Activated T-cell treated with anti-CD3 and anti-CD28 coated beads for 1 hour (primary cell): ENCODE measurements at regions not wholly inside any gene's neighbourhood (a gene's known extent, or its start where the extent isn't known, plus 50 kb on each side); places are given as distances from the start of the nearest gene placed in this dataset.

ENCODE experiments used
- DNase-seq: peaks from one replicate; pipeline ENCODE4 v3.0.0-alpha.2; 2020; ENCODE audit warnings: low read depth

- DNase-seq, result no peak
Observed at GRCh38 chr6:140062043-140063020, 687.9 kb upstream of the CITED2 start.

- DNase-seq, result no peak
Observed at GRCh38 chr6:140061110-140062042, 686.9 kb upstream of the CITED2 start.

- DNase-seq, result no peak
Observed at GRCh38 chr6:140059947-140060346, 685.5 kb upstream of the CITED2 start.

- DNase-seq, result no peak
Observed at GRCh38 chr6:140058863-140059262, 684.4 kb upstream of the CITED2 start.

GRCh38 chr6:140052736-140053729 lies 678.6 kb upstream of the CITED2 start:
- no peak for DNase-seq

GRCh38 chr6:140051521-140052512 lies 677.4 kb upstream of the CITED2 start:
- no peak for DNase-seq

- DNase-seq, result no peak
Observed at GRCh38 chr6:140050101-140050995, 675.9 kb upstream of the CITED2 start.

GRCh38 chr6:140049251-140049650 lies 674.8 kb upstream of the CITED2 start:
- no peak for DNase-seq

GRCh38 chr6:140048202-140048790 lies 673.8 kb upstream of the CITED2 start:
- DNase-seq, result no peak

- no peak for DNase-seq
Observed at GRCh38 chr6:140047321-140047720, 672.9 kb upstream of the CITED2 start.

- DNase-seq, result no peak
Observed at GRCh38 chr6:140046016-140046632, 671.7 kb upstream of the CITED2 start.

- no peak for DNase-seq
Observed at GRCh38 chr6:140045116-140045515, 670.7 kb upstream of the CITED2 start.

GRCh38 chr6:140044626-140045025 lies 670.2 kb upstream of the CITED2 start:
- DNase-seq, result no peak

GRCh38 chr6:140043762-140044378 lies 669.4 kb upstream of the CITED2 start:
- DNase-seq, result no peak

- DNase-seq, result no peak
Observed at GRCh38 chr6:140043357-140043756, 668.9 kb upstream of the CITED2 start.

GRCh38 chr6:140041571-140042332 lies 667.3 kb upstream of the CITED2 start:
- DNase-seq, result no peak

- no peak for DNase-seq
Observed at GRCh38 chr6:140041056-140041455, 666.6 kb upstream of the CITED2 start.
